SU-DHL-6 (cell line): ENCODE measurements at regions not wholly inside any gene's neighbourhood (a gene's known extent, or its start where the extent isn't known, plus 50 kb on each side); places are given as distances from the start of the nearest gene placed in this dataset.

ENCODE experiments used
- H2AFZ ChIP-seq: fragments of 200-600 bp; sonication (generic); 2 replicates; pipeline ENCODE4 v1.6.1; 2014; ENCODE audit warnings: low read depth, mild to moderate bottlenecking, moderate library complexity, mixed read lengths, antibody characterized with exemption, low read length; ENCODE audit not compliant: severe bottlenecking
- H3F3A ChIP-seq: fragments of 200-600 bp; shearing (Covaris generic); 2 replicates; pipeline ENCODE4 v1.6.0; 2016; ENCODE audit warnings: antibody characterized with exemption, mild to moderate bottlenecking; ENCODE audit not compliant: insufficient read depth
- H3K27ac ChIP-seq: fragments of 200-600 bp; sonication (generic); 2 replicates; pipeline ENCODE4 v1.5.1; 2016; ENCODE audit warnings: low read depth, mild to moderate bottlenecking, low read length, moderate library complexity, mixed read lengths
- H3K27me3 ChIP-seq: fragments of 200-600 bp; sonication (generic), shearing (Covaris generic); 2 replicates; pipeline ENCODE4 v1.6.0; 2014; ENCODE audit warnings: mild to moderate bottlenecking, low read length
- H3K36me3 ChIP-seq: fragments of 200-600 bp; sonication (generic); 2 replicates; pipeline ENCODE4 v1.6.1; 2014; ENCODE audit warnings: mild to moderate bottlenecking, low read length, mixed read lengths
- H3K4me2 ChIP-seq: fragments of 300-600, 200-600 bp; shearing (Covaris generic), sonication (generic); 2 replicates; pipeline ENCODE4 v1.6.0; 2014; ENCODE audit warnings: low read length, low read depth, mild to moderate bottlenecking; ENCODE audit not compliant: poor library complexity, severe bottlenecking
- H3K4me3 ChIP-seq: fragments of 200-600 bp; sonication (generic); 2 replicates; pipeline ENCODE4 v1.5.1; 2014; ENCODE audit warnings: antibody characterized with exemption, low read length, mild to moderate bottlenecking, mixed read lengths; ENCODE audit not compliant: insufficient read depth, poor library complexity, severe bottlenecking
- H3K79me2 ChIP-seq: fragments of 200-600 bp; sonication (generic); 2 replicates; pipeline ENCODE4 v1.6.1; 2014; ENCODE audit warnings: mild to moderate bottlenecking, low read length, moderate library complexity; ENCODE audit not compliant: insufficient read depth
- H3K9ac ChIP-seq: fragments of 200-600 bp; sonication (generic); 2 replicates; pipeline ENCODE4 v1.7.0; 2014; ENCODE audit warnings: mild to moderate bottlenecking, low read length
- H3K9me2 ChIP-seq: fragments of 200-600 bp; sonication (generic); replicated peaks from 2 replicates; pipeline ENCODE4 v1.6.1; 2014; ENCODE audit warnings: low read length; ENCODE audit not compliant: insufficient read depth
- H3K9me3 ChIP-seq: fragments of 200-600 bp; sonication (generic); 2 replicates; pipeline ENCODE4 v1.6.1; 2014; ENCODE audit warnings: low read length, mixed read lengths; ENCODE audit not compliant: insufficient read depth
- H4K20me1 ChIP-seq: fragments of 200-600 bp; sonication (generic); 2 replicates; pipeline ENCODE4 v1.6.1; 2014; ENCODE audit warnings: low read depth, mild to moderate bottlenecking, antibody characterized with exemption, low read length, moderate library complexity, mixed read lengths
- CTCF ChIP-seq: fragments of 200-600 bp; sonication (generic); IDR thresholded peaks from one replicate; pipeline ENCODE4 v1.5.1; 2017; ENCODE audit warnings: antibody characterized with exemption, mild to moderate bottlenecking, low read length, moderate library complexity; ENCODE audit not compliant: insufficient read depth, poor library complexity, severe bottlenecking
- EZH2phosphoT487 ChIP-seq: fragments of 200-600 bp; sonication (generic), shearing (Covaris generic); conservative IDR thresholded peaks from 2 replicates; pipeline ENCODE4 v1.6.1; 2018; ENCODE audit warnings: mild to moderate bottlenecking, antibody characterized with exemption, low read length, moderate library complexity, mixed read lengths

GRCh38 chr4:130659320-130659719, 1563.4 kb downstream of the C4orf33 start:
- Histone ChIP-seq H3F3A (no peaks in the 10 kb centered on the region), H3K36me3 (no peaks in the 10 kb centered on the region), H3K27ac (no peak overlapping the region), H3K4me3 (no peak overlapping the region), H4K20me1 (no peaks in the 10 kb centered on the region), H3K9ac (no peak overlapping the region), H3K27me3 (no peaks in the 10 kb centered on the region), H2AFZ (no peak overlapping the region), H3K9me2 (no peaks in the 10 kb centered on the region), H3K9me3 (no peaks in the 10 kb centered on the region), H3K79me2 (no peaks in the 10 kb centered on the region), H3K4me2 (no peak overlapping the region)
- TF ChIP-seq EZH2phosphoT487 (no peak), CTCF (no peak)

GRCh38 chr4:130668859-130669258, 1572.9 kb downstream of the C4orf33 start:
- Histone ChIP-seq H3K27me3 (no peaks in the 10 kb centered on the region), H3K4me3 (no peak overlapping the region), H4K20me1 (no peaks in the 10 kb centered on the region), H3K36me3 (no peaks in the 10 kb centered on the region), H3K9me2 (no peaks in the 10 kb centered on the region), H3K9me3 (no peaks in the 10 kb centered on the region), H3K79me2 (no peaks in the 10 kb centered on the region), H3F3A (no peaks in the 10 kb centered on the region), H3K4me2 (no peak overlapping the region), H3K27ac (no peak overlapping the region), H2AFZ (no peak overlapping the region), H3K9ac (no peak overlapping the region)
- TF ChIP-seq EZH2phosphoT487 (no peak), CTCF (no peak)

GRCh38 chr4:130675266-130675665, 1579.3 kb downstream of the C4orf33 start:
- no peaks in the 10 kb centered on the region for H3K9me2 ChIP-seq
- no peak overlapping the region for H3K4me2 ChIP-seq
- no peaks in the 10 kb centered on the region for H4K20me1 ChIP-seq
- no peak overlapping the region for H3K4me3 ChIP-seq
- peak overlapping the region; percentile 24 for H2AFZ ChIP-seq
- H3K9ac ChIP-seq = no peak overlapping the region
- H3K79me2 ChIP-seq = no peaks in the 10 kb centered on the region
- H3F3A ChIP-seq = no peaks in the 10 kb centered on the region
- no peak overlapping the region for H3K27ac ChIP-seq
- H3K9me3 ChIP-seq = no peaks in the 10 kb centered on the region
- H3K27me3 ChIP-seq = no peaks in the 10 kb centered on the region
- TF ChIP-seq EZH2phosphoT487 (no peak), CTCF (no peak)
- no peaks in the 10 kb centered on the region for H3K36me3 ChIP-seq
